ENCODE measurements at regions not wholly inside any gene's neighbourhood (a gene's known extent, or its start where the extent isn't known, plus 50 kb on each side); places are given as distances from the start of the nearest gene placed in this dataset.

- Histone ChIP-seq H3K27me3 (ENCODE audit: control insufficient read depth, insufficient read depth, low read length) (no peaks in the 10 kb centered on the region), H3K4me3 (ENCODE audit: low read depth, low read length) (no peak overlapping the region), H3K36me3 (ENCODE audit: control insufficient read depth, insufficient read depth, low read length) (no peaks in the 10 kb centered on the region)
- no peak for TF ChIP-seq CTCF (IDR thresholded peaks at IDR 0.05; ENCODE audit: insufficient read depth, low read length, poor library complexity, severe bottlenecking)
- DNase-seq (ENCODE audit: low read depth) = no peak
These were observed 85.1 kb upstream of the PLEKHA5 start for GRCh38 chr12:19044430-19044829.

DNA sequence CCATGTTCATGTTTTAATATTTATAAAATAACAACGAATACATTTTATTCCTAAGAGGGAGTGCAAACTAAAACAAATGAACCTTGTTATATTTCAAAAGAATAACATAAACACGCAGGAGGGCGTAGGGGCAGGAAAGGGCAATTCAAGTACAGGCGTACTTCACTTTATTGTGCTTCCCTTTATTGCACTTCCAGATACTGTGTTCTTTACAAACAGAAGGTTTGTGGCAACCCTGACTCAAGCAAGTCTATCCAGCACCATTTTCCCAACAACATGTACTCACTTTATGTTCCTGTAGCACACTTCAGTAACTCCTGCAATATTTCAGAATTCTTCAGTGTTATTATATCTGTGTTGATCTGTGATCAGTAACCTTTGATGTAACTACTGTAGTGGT lies 84.6 kb upstream of the PLEKHA5 start:
- no peak for TF ChIP-seq CTCF (IDR thresholded peaks at IDR 0.05; ENCODE audit: insufficient read depth, low read length, poor library complexity, severe bottlenecking)
- H3K27me3 ChIP-seq (ENCODE audit: control insufficient read depth, insufficient read depth, low read length) = no peaks in the 10 kb centered on the region

GRCh38 chr12:19045426-19045825 lies 84.1 kb upstream of the PLEKHA5 start:
- peak; percentile 21 for DNase-seq (ENCODE audit: low read depth)
- no peak overlapping the region for H3K4me3 ChIP-seq (ENCODE audit: low read depth, low read length)
- no peak for TF ChIP-seq CTCF (IDR thresholded peaks at IDR 0.05; ENCODE audit: insufficient read depth, low read length, poor library complexity, severe bottlenecking)

More for the DNA sequence above, 84.6 kb upstream of the PLEKHA5 start:
- DNase-seq (ENCODE audit: low read depth) = no peak
- Histone ChIP-seq H3K4me3 (ENCODE audit: low read depth, low read length) (no peak overlapping the region), H3K36me3 (ENCODE audit: control insufficient read depth, insufficient read depth, low read length) (no peaks in the 10 kb centered on the region)

GRCh38 chr12:19048943-19049342 lies 80.6 kb upstream of the PLEKHA5 start:
- DNase-seq (ENCODE audit: low read depth) = peak; percentile 14

More at GRCh38 chr12:19045426-19045825, 84.1 kb upstream of the PLEKHA5 start:
- Histone ChIP-seq H3K27me3 (ENCODE audit: control insufficient read depth, insufficient read depth, low read length) (no peaks in the 10 kb centered on the region), H3K36me3 (ENCODE audit: control insufficient read depth, insufficient read depth, low read length) (no peaks in the 10 kb centered on the region)

DNA sequence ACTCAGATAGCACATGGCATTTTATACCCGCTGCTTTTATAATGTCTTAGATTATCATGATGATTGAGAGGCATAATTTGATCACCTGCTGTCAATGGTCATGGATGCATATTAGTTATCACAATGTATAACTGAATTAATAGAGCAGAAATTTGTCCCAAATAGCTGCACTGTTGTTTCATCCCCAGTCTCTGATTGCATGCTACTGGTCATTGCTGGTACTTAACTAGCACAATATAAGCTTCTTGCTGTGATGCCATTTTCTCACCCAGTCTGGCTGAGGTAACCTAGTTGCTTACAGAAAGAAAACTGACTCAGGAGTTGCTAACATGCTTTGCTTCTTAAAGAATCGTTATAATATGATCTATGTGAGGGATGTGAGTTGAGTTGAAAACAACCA lies 76.8 kb upstream of the PLEKHA5 start:
- DNase-seq (ENCODE audit: low read depth) = no peak
- no peak for TF ChIP-seq CTCF (IDR thresholded peaks at IDR 0.05; ENCODE audit: insufficient read depth, low read length, poor library complexity, severe bottlenecking)
- Histone ChIP-seq H3K36me3 (ENCODE audit: control insufficient read depth, insufficient read depth, low read length) (no peaks in the 10 kb centered on the region), H3K4me3 (ENCODE audit: low read depth, low read length) (no peak overlapping the region), H3K27me3 (ENCODE audit: control insufficient read depth, insufficient read depth, low read length) (no peaks in the 10 kb centered on the region)

More at GRCh38 chr12:19048943-19049342, 80.6 kb upstream of the PLEKHA5 start:
- Histone ChIP-seq H3K27me3 (ENCODE audit: control insufficient read depth, insufficient read depth, low read length) (no peaks in the 10 kb centered on the region), H3K4me3 (ENCODE audit: low read depth, low read length) (no peak overlapping the region), H3K36me3 (ENCODE audit: control insufficient read depth, insufficient read depth, low read length) (no peaks in the 10 kb centered on the region)
- no peak for TF ChIP-seq CTCF (IDR thresholded peaks at IDR 0.05; ENCODE audit: insufficient read depth, low read length, poor library complexity, severe bottlenecking)

GRCh38 chr12:19053218-19053617 lies 76.3 kb upstream of the PLEKHA5 start:
- no peak for DNase-seq (ENCODE audit: low read depth)
- H3K4me3 ChIP-seq (ENCODE audit: low read depth, low read length) = no peak overlapping the region
- no peaks in the 10 kb centered on the region for H3K27me3 ChIP-seq (ENCODE audit: control insufficient read depth, insufficient read depth, low read length)
- H3K36me3 ChIP-seq (ENCODE audit: control insufficient read depth, insufficient read depth, low read length) = no peaks in the 10 kb centered on the region
- TF ChIP-seq CTCF (IDR thresholded peaks at IDR 0.05; ENCODE audit: insufficient read depth, low read length, poor library complexity, severe bottlenecking) = no peak
